Activated CD4-positive, alpha-beta T cell treated with anti-CD3 and anti-CD28 coated beads, Interleukin-10, Interleukin-2, amounts not matched to agents 100 ng/mL and 50 ng/mL, durations not matched to agents 16 hours and 8 hours (primary cell): ENCODE measurements at regions not wholly inside any gene's neighbourhood (a gene's known extent, or its start where the extent isn't known, plus 50 kb on each side); places are given as distances from the start of the nearest gene placed in this dataset.
"Not testable (repeated sequence)": the region's sequence is repeated elsewhere in the genome, so short reads cannot be mapped to it uniquely, and the experiment has no call there.

Experiments
- DNase-seq: peaks from one replicate; pipeline ENCODE4 v3.0.0-alpha.2; 2020

GRCh38 chr4:154983714-154984113 lies 202.6 kb downstream of the RBM46 start:
- DNase-seq, result no peak

DNA sequence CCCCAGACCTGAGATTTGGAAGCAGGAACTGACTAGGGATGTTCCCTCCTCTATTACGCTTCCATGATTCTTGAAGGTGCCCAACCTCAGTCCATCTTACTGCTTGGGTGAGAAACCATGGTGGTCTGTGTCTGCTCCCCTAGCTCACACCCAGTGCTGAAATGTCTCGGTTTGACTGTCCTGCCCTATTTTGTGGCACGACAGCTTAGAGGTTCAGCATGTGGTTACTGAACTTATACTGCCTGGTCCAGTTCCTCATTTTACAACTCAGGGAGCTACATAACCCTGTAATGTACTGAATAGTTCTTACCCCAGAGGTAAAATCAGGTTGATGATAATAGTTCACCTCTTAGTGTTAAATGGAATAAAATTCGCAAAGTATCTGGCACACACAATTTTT lies 203.1 kb downstream of the RBM46 start:
- DNase-seq, result no peak

DNA sequence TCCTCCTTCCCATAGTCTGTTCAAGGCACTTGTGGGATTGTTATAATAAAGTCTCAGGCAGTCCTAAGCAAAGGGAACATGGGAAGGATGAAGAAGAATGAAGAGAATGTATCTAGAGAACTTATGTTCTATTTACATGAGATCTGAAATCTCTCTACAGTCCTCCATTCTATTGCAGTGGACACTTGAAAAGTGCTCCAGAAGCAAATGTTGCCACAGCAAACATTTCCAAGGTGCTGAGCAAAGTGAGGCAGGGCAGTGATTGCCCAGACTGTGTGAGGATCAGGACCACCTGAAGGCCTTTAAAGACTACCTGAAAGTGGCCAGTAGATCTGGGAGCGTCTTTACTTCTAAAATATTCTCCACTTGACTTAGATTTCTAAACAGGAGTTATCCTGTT lies 203.5 kb downstream of the RBM46 start:
- DNase-seq, result no peak

DNA sequence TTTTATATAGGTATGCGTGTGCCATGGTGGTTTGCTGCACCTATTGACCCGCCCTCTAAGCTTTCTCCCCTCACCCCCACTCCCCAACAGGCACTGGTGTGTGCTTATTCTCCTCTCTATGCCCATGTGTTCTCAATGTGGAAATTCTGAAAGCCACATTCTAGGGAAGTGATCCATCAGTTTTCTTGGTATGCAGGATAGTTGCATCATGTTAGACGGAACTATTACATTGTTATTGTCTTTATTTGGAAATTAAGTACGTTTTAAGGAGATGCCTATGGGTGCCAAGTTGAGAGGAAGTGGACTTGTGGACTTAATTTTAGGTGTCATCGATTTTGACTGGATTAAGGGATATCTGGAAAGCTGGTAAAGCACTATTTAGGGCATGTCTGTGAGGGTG lies 204.6 kb downstream of the RBM46 start:
- DNase-seq, result no peak

GRCh38 chr4:154988511-154988910 lies 207.4 kb downstream of the RBM46 start:
- DNase-seq, result no peak

DNA sequence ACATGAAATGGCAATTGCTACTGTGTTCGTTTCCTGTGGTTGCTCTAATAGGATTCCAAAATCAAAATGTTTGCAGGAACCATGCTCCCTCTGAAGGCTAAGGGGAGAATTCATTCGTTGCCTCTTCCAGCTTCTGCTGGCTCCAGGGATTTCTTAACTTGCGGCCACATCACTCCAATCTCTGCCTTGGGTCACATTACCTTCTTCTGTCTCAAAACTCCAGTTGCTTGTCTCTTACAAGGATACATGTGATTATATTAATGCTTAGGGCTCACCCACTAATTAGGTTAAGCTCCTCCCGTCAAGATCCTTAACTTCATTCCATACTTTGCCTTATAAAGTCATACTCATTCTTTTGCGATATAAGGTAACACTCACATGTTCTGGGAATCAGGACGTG lies 208.4 kb downstream of the RBM46 start:
- DNase-seq, result no peak

DNA sequence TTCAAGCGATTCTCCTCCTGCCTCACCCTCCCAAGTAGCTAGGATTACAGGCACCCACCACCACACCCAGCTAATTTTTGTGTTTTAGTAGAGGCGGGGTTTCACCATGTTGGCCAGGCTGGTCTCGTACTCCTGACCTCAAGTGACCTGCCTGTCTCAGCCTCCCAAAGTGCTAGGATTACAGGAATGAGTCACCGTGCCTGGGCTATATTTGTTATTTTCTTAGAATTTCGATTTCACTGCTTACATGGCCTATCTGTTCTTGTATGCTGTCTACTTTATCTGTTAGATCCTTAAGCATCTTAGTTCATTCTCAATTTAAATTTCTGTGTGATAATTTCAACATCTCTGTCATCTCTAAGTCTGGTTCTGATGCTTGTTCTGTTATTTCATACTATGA lies 210.6 kb upstream of the NPY2R start:
- not testable (repeated sequence) for DNase-seq

DNA sequence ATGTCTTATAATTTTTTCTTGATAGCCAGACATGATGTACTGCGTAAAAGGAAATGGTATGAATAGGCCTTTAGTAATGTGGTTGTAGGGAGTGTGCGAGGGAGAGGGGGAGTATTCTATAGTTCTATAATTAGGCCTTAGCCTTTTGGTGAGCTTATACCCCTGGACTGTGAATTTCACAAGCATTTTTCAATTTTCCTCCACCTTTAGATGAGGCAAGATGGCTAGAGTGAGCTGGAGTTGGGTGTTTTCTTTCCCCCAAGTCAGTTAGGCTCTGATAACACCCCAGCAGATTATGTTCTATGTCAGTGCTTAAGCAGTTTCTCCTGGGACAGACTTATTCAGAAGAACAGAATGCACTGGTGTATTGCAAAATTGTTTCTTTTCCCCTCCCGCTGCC lies 210.2 kb upstream of the NPY2R start:
- DNase-seq, result no peak

DNA sequence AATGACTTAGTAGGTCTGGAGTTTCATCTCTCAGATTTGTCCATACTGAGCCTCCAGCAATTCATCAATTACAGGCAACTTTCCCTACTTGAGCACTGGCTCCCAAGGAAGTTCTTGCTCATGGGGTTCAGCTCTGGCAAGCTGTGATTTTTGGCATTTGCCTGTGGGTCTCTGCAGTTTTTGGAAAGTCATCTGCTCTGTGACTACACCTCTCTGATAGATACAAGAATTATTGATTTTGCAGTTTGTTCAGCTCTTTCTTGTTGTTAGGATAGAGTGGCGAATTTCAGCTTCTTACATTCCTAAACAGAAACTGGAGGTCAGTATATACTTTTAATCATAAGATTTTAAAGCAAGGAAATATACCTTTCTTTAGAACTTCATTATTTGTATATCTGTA lies 209.7 kb upstream of the NPY2R start:
- DNase-seq, result no peak

DNA sequence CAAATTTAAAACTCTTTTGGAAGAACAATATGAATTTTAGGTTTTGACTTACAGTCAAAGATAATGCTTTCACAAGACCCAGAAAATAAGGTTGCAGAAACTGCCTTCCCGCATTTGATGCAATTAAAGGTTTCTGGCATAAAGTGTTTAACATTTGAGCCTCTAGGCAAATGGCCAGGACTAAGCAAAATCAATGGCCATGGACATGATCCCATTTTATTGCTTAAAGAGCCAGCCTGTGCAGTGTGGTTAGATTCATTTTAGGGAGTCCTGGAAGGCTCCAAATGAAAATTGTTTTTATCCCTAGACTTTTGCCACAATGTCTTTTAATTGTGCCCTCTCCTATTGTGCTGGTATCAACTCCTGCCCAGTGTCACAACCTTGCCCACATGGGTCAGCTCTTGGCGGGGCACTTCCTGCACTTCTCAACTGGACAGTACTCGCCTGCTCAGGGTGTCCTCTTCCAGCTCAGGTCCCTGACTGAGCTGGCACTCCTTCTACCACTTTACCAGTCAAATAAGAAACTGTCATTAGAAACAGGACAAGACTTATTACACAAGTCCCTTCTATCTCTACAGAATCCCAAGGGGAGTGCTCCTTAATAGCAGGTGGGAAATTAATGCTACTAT lies 208.4 kb upstream of the NPY2R start:
- DNase-seq, result no peak

- DNase-seq, result no peak
Observed at GRCh38 chr4:155001251-155001650, 207.2 kb upstream of the NPY2R start.

GRCh38 chr4:155005395-155006090 lies 202.9 kb upstream of the NPY2R start:
- DNase-seq, result no peak

DNA sequence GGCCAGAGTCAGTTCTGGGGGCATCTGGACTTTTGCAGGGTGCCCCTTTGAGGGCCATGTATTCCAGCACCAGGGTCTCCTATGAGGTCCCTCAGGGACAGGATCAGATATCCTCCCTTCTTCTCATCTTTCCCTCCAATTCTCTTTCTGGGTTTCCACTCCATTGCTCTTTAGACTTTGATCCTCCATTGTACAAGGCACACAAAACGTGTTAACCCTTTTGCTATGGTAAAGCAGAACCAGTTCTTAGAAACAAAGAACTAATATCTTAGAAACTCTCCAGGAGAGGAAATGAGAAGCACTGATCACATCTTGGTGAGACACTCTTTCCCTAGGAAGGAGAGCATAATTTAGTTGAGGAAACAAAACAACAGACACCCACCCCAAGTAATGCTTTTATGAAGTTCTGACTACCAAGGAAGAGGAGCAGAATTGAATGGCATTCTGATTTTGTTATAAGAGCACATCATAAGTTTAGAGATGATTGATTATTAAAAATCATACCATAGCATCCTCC lies 200.7 kb upstream of the NPY2R start:
- no peak for DNase-seq

GRCh38 chr4:155008389-155008788 lies 200.0 kb upstream of the NPY2R start:
- DNase-seq, result no peak

DNA sequence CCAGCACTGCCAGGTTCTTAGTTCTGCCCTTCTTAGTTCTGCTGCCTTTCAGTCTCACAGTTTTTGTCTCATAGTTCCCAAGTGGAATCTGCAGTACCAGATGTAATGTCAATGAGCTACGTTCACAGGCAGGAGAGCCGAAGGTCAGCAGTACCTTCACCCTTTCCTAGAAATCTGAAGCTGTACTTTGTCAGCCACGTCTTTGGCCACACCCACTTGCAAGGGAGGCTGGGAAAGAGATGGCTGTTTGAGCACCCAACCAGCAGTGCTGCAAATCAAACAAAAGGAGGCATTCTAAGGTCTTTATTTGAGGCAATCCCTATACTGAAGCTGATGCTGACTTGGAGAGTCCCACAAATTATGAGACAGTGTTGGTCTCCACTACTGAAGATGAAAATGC lies 199.1 kb upstream of the NPY2R start:
- no peak for DNase-seq

DNA sequence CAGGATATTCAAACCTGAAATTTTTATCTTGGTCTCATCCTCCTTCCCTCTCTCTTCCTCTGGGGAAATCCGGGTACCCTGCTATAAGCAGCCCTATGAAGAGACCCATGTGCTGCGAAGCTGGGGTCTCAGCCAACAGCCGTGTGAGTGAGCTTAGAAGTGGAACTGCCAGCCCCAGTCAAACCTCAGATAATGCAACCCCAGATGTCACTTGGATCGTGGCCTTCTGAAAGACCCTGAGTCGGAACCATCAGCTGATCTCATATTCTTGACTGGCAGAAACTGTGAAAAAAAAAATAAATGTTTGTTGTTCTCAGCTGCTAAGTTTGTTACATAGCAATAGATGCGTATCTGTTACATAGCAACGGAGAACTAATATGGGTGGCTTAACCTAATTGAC lies 198.1 kb upstream of the NPY2R start:
- DNase-seq, result no peak

GRCh38 chr4:155011163-155011780 lies 197.2 kb upstream of the NPY2R start:
- no peak for DNase-seq

- DNase-seq, result no peak
Observed at GRCh38 chr4:155012469-155012868, 196.0 kb upstream of the NPY2R start.

GRCh38 chr4:155017426-155017825 lies 191.0 kb upstream of the NPY2R start:
- DNase-seq, result no peak

DNA sequence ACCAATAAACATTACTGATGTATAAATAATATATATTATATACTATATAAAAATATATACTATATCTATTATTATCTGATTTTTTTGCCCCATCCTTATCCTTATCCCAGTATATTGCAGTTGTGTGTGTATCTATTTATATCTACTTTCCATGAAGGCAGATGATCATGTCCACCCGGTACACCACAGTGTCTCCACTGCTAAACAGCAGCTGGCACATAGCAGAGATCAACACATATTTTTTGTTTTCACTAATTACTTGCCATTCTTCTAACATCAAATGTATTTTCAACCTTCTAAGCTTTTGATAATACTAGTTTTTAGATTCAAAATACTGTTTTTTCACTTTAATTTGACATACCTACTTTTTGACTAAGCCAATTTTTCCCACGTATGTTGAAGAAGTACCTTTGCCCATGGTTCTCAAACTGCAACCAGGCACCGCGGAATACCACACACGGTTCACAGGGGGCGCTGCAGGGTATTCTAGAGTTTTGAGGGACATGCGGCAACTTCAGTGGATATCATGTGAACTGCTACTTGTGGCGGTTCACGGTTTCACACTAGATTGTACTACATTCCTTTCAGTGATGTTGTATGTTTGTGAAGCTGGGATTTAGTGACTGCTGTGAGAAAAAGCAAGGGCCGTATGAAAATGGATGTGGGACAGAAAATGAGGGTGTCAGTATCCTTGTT lies 182.5 kb upstream of the NPY2R start:
- DNase-seq, result peak; percentile 37

DNA sequence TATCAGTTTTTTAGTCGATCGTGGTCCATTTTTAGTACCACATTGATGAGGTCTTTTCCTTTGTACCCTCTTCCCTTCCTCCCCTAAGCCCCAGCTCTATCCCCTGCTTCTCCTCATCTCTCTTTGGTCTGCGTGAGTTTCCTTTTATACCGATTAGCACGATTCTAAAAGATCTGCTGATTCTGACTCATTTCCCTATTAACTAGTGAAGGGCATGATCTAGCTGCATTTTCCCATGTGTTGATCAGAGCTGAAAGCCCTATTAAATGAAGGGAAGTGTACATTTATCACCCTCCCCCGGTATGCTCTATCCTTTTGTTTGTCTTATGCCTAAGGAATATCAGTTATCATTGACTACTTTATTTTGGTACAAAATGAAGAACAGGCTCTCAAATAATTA lies 181.7 kb upstream of the NPY2R start:
- no peak for DNase-seq

DNA sequence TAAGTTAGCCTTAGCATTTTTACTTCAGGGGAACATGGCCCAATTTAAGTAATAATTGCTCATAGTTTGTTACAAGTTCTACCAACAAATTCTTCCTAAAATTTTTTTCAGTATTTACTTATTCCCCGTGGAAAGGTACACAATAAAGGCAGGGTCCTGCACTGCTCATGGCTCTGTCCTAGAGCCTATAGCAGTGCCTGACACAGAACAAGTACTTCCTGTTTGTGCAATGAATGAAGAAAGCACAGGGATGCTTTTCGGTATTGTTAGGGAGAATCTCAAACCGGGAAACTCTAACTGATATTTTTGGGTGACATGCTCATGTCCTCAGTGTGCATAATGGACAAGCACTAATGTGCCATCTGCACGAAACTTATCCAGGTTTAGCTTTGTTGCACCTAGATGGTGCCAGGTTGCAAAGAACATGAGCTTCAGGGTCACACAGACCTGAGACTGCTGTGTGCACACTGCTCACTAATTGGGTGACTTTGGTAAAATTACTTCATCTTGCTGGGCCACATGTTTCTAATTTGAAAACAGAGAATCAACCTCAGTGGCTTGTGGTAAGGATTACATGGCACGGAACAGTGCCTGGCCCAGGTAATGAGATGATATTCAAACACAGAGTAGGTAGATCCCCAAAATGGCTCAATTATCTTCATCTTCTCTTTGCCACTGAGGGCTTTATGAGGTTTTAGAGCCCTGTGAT lies 175.8 kb upstream of the NPY2R start:
- DNase-seq, result no peak

GRCh38 chr4:155033604-155034003 lies 174.8 kb upstream of the NPY2R start:
- no peak for DNase-seq
